Endodermal cell (in vitro differentiated cells): ENCODE measurements at regions not wholly inside any gene's neighbourhood (a gene's known extent, or its start where the extent isn't known, plus 50 kb on each side); places are given as distances from the start of the nearest gene placed in this dataset.

Source experiments
- DNase-seq: peaks from one replicate; pipeline ENCODE4 v3.0.0-alpha.2; 2017
- H3K27ac ChIP-seq: 2 replicates; pipeline ENCODE4 v1.5.1; 2013; ENCODE audit warnings: mild to moderate bottlenecking, low read depth, low read length, moderate library complexity
- H3K27me3 ChIP-seq: 2 replicates; pipeline ENCODE4 v1.6.1; 2013; ENCODE audit warnings: mild to moderate bottlenecking, low read length, moderate library complexity; ENCODE audit not compliant: insufficient read depth, control insufficient read depth, poor library complexity, severe bottlenecking
- H3K36me3 ChIP-seq: 2 replicates; pipeline ENCODE4 v1.7.0; 2013; ENCODE audit warnings: mild to moderate bottlenecking, low read length, moderate library complexity; ENCODE audit not compliant: control insufficient read depth, insufficient read depth
- H3K4me1 ChIP-seq: one replicate; pipeline ENCODE4 v1.7.0; 2013; ENCODE audit warnings: low read length; ENCODE audit not compliant: control insufficient read depth, insufficient read depth
- H3K4me3 ChIP-seq: 2 replicates; pipeline ENCODE4 v1.5.1; 2013; ENCODE audit warnings: mild to moderate bottlenecking, low read length, moderate library complexity
- H3K9ac ChIP-seq: 2 replicates; pipeline ENCODE4 v1.6.1; 2013; ENCODE audit warnings: mild to moderate bottlenecking, low read length, moderate library complexity; ENCODE audit not compliant: poor library complexity, severe bottlenecking; ENCODE audit errors: extremely low read depth
- H3K9me3 ChIP-seq: 2 replicates; pipeline ENCODE4 v1.6.1; 2013; ENCODE audit warnings: mild to moderate bottlenecking, low read length, moderate library complexity; ENCODE audit not compliant: control insufficient read depth
- H3K27ac Mint-ChIP-seq: 2 replicates; pipeline ENCODE4 v1.8.0; 2020; ENCODE audit warnings: mixed read lengths
- H3K27me3 Mint-ChIP-seq: 2 replicates; pipeline ENCODE4 v1.8.0; 2021; ENCODE audit warnings: mild to moderate bottlenecking, mixed read lengths; ENCODE audit not compliant: insufficient read depth
- H3K36me3 Mint-ChIP-seq: 2 replicates; pipeline ENCODE4 v1.8.0; 2020; ENCODE audit warnings: low read depth, mixed read lengths
- H3K4me1 Mint-ChIP-seq: 2 replicates; pipeline ENCODE4 v1.8.0; 2020; ENCODE audit warnings: mixed read lengths
- H3K4me3 Mint-ChIP-seq: 2 replicates; pipeline ENCODE4 v1.8.0; 2020; ENCODE audit warnings: mild to moderate bottlenecking, moderate library complexity, mixed read lengths
- H3K9me3 Mint-ChIP-seq: 2 replicates; pipeline ENCODE4 v1.8.0; 2020; ENCODE audit warnings: mild to moderate bottlenecking, mixed read lengths
- CTCF ChIP-seq: fragments of 200-600 bp; sonication (generic); conservative IDR thresholded peaks from 2 replicates; pipeline ENCODE4 v1.5.0; 2021; ENCODE audit warnings: antibody characterized with exemption, mild to moderate bottlenecking
- WGBS, 2 experiments: methylation state at CpG; one replicate each; pipeline versions ENCODE4 v1.1.5 to v1.1.7; 2013; ENCODE audit warnings: missing lambda C conversion rate in 2 of 2, mixed read lengths in 1 of 2; ENCODE audit not compliant: insufficient coverage in 1 of 2, insufficient read length in 1 of 2; 5-methylcytosine and 5-hydroxymethylcytosine counted together

GRCh38 chr5:86977190-86977589 lies 290.5 kb upstream of the RASA1 start:
- Mint-ChIP-seq H3K4me3 (no peak overlapping the region), H3K36me3 (no peaks in the 10 kb centered on the region), H3K9me3 (no peaks in the 10 kb centered on the region), H3K27ac (no peak overlapping the region), H3K27me3 (no peaks in the 10 kb centered on the region), H3K4me1 (peaks cover 6% of the 10 kb centered on the region)
- Histone ChIP-seq H3K9ac (no peak overlapping the region), H3K4me1 (no peaks in the 10 kb centered on the region), H3K4me3 (no peak overlapping the region), H3K27ac (no peak overlapping the region), H3K9me3 (no peaks in the 10 kb centered on the region), H3K27me3 (no peaks in the 10 kb centered on the region), H3K36me3 (no peaks in the 10 kb centered on the region)
- no peak for TF ChIP-seq CTCF
- no peak for DNase-seq
- WGBS, 2 experiments = 88 to 90% methylated on average over 3 of the region's 3 CpGs

GRCh38 chr5:86977808-86978207 lies 289.9 kb upstream of the RASA1 start:
- H3K4me1 Mint-ChIP-seq = peaks cover 6% of the 10 kb centered on the region
- Histone ChIP-seq H3K9me3 (no peaks in the 10 kb centered on the region), H3K27me3 (no peaks in the 10 kb centered on the region), H3K4me1 (no peaks in the 10 kb centered on the region), H3K27ac (no peak overlapping the region), H3K9ac (no peak overlapping the region), H3K4me3 (no peak overlapping the region), H3K36me3 (no peaks in the 10 kb centered on the region)
- H3K27ac Mint-ChIP-seq = no peak overlapping the region
- no peaks in the 10 kb centered on the region for H3K36me3 Mint-ChIP-seq
- WGBS, 2 experiments = 97 to 100% methylated on average over 3 to 5 of the region's 5 CpGs
- no peaks in the 10 kb centered on the region for H3K27me3 Mint-ChIP-seq
- DNase-seq = no peak
- no peaks in the 10 kb centered on the region for H3K9me3 Mint-ChIP-seq
- H3K4me3 Mint-ChIP-seq = no peak overlapping the region
- TF ChIP-seq CTCF = no peak

- no peak for TF ChIP-seq CTCF
- no peak overlapping the region for H3K27ac Mint-ChIP-seq
These were observed 287.8 kb upstream of the RASA1 start for GRCh38 chr5:86979811-86980411.

More at GRCh38 chr5:86979811-86980411, 287.8 kb upstream of the RASA1 start:
- no peak overlapping the region for H3K27ac ChIP-seq
- DNase-seq = no peak
- no peaks in the 10 kb centered on the region for H3K36me3 ChIP-seq
- 89 to 97% methylated on average over 5 to 8 of the region's 8 CpGs for WGBS, 2 experiments
- H3K4me3 ChIP-seq = no peak overlapping the region
- no peaks in the 10 kb centered on the region for H3K4me1 ChIP-seq
- no peak overlapping the region for H3K9ac ChIP-seq
- H3K4me1 Mint-ChIP-seq = peaks cover 6% of the 10 kb centered on the region
- H3K36me3 Mint-ChIP-seq = no peaks in the 10 kb centered on the region
- H3K9me3 ChIP-seq = no peaks in the 10 kb centered on the region
- H3K27me3 ChIP-seq = no peaks in the 10 kb centered on the region
- no peak overlapping the region for H3K4me3 Mint-ChIP-seq
- no peaks in the 10 kb centered on the region for H3K27me3 Mint-ChIP-seq
- no peaks in the 10 kb centered on the region for H3K9me3 Mint-ChIP-seq
